Stomach (tissue), 8 donors: ENCODE measurements at regions not wholly inside any gene's neighbourhood (a gene's known extent, or its start where the extent isn't known, plus 50 kb on each side); places are given as distances from the start of the nearest gene placed in this dataset.

ENCODE experiments used
- DNase-seq, 2 donors: peaks; one replicate each; pipeline versions ENCODE4 v3.0.0 to v3.0.0-alpha.2; 2013 to 2019
- H3K27ac ChIP-seq, 5 donors: fragments of 200-600 bp in 4 of 5; sonication (generic) in 4 of 5; one replicate each; pipeline ENCODE4 v1.5.1; 2013 to 2019; ENCODE audit warnings: mild to moderate bottlenecking in 1 of 5, moderate library complexity in 1 of 5
- H3K27me3 ChIP-seq, 3 donors: fragments of 200-600 bp; sonication (generic); one replicate each; pipeline ENCODE4 v1.5.1; 2017 to 2019; ENCODE audit warnings: mixed run types in 1 of 3
- H3K36me3 ChIP-seq, 4 donors: fragments of 200-600 bp; sonication (generic); 1 replicate in 3 of 4; 2 replicates in 1 of 4; pipeline ENCODE4 v1.5.1; 2016 to 2019
- H3K4me1 ChIP-seq, 4 donors: fragments of 200-600 bp; sonication (generic); one replicate each; pipeline ENCODE4 v1.5.1; 2016 to 2019
- H3K4me3 ChIP-seq, 4 donors: fragments of 200-600 bp; sonication (generic) in 3 of 4; one replicate each; pipeline ENCODE4 v1.5.1; 2016 to 2019; ENCODE audit warnings: mild to moderate bottlenecking in 1 of 4
- H3K9me3 ChIP-seq, 4 donors: fragments of 200-600 bp; sonication (generic); one replicate each; pipeline ENCODE4 v1.5.1; 2016 to 2019
- EP300 ChIP-seq: sonication (generic); formaldehyde crosslinking; IDR thresholded peaks from one replicate; pipeline ENCODE4 v1.6.1; 2017; ENCODE audit warnings: antibody characterized with exemption
- POLR2A ChIP-seq, 4 donors: fragments of 450-650 bp; IDR thresholded peaks; one replicate each; pipeline ENCODE4 v1.6.1; 2016; ENCODE audit warnings: antibody characterized with exemption in 4 of 4, control low read depth in 2 of 4, mild to moderate bottlenecking in 1 of 4, moderate library complexity in 1 of 4
- POLR2AphosphoS5 ChIP-seq, 3 donors: sonication (generic); formaldehyde crosslinking; IDR thresholded peaks; one replicate each; pipeline ENCODE4 v1.6.1; 2016; ENCODE audit warnings: antibody characterized with exemption in 3 of 3
- WGBS, 5 donors: extraction: QIAGEN DNeasy Blood & Tissue Kit in 3 of 5; methylation state at CpG; one replicate each; pipeline versions ENCODE4 v1.1.5 to v1.1.7; 2013 to 2018; 5-methylcytosine and 5-hydroxymethylcytosine counted together
- intact Hi-C: fragments of 100-400 bp; cut with DNase I; formaldehyde crosslinking; loops from one replicate; pipeline ENCODE4 v1.15.1; 2023; ENCODE audit warnings: low total_unique reads
- TF ChIP-seq, protein P1 (sequence below), 7 experiments: fragments of 450-650 bp in 4 of 7; fragments of 200-600 bp in 3 of 7; sonication (generic) in 3 of 7; IDR thresholded peaks; one replicate each; pipeline ENCODE4 v1.5.1; 2016 to 2019; ENCODE audit warnings: antibody characterized with exemption in 7 of 7, control low read depth in 2 of 7, mild to moderate bottlenecking in 1 of 7
- donor health status: healthy with polysubstance abuse.
- donor health status: Bipolar disorder and iron deficiency.
- donor health status: healthy.

DNA sequence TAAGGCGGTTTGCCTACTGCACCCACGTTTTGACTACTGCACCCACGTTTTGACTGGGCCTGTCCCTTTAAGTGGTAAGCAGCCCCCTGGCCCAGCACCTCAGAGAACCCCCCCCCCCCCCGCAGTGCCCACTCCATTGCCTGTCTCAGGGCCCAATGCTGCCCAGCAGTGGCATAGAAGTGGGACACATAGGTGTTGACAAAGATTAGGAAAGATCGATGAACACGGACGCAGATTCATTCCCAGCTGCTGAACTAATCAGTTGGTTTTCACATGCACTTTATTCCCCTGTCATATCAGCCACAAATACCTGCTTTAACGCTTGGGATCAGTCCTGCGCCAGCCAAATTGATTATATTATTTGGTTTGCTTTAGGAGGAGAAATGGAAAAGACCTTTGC is 268.8 kb upstream of the SKOR2 start:
- Histone ChIP-seq H3K9me3 (no peaks in the 10 kb centered on the region), H3K27ac (no peak overlapping the region), H3K4me1 (no peaks in the 10 kb centered on the region), H3K27me3 (no peaks in the 10 kb centered on the region), H3K4me3 (no peak overlapping the region), H3K36me3 (no peaks in the 10 kb centered on the region)
- intact Hi-C loops: no loop called here
- TF ChIP-seq, protein P1, sequence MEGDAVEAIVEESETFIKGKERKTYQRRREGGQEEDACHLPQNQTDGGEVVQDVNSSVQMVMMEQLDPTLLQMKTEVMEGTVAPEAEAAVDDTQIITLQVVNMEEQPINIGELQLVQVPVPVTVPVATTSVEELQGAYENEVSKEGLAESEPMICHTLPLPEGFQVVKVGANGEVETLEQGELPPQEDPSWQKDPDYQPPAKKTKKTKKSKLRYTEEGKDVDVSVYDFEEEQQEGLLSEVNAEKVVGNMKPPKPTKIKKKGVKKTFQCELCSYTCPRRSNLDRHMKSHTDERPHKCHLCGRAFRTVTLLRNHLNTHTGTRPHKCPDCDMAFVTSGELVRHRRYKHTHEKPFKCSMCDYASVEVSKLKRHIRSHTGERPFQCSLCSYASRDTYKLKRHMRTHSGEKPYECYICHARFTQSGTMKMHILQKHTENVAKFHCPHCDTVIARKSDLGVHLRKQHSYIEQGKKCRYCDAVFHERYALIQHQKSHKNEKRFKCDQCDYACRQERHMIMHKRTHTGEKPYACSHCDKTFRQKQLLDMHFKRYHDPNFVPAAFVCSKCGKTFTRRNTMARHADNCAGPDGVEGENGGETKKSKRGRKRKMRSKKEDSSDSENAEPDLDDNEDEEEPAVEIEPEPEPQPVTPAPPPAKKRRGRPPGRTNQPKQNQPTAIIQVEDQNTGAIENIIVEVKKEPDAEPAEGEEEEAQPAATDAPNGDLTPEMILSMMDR (IDR thresholded peaks at IDR 0.05): no peak
- TF ChIP-seq POLR2A (IDR thresholded peaks at IDR 0.05) (no peak), POLR2AphosphoS5 (IDR thresholded peaks at IDR 0.05) (no peak)
- DNase-seq: no peak
- WGBS, 5 donors: 61 to 68% (median 65%) methylated on average over 9 of the region's 9 CpGs

DNA sequence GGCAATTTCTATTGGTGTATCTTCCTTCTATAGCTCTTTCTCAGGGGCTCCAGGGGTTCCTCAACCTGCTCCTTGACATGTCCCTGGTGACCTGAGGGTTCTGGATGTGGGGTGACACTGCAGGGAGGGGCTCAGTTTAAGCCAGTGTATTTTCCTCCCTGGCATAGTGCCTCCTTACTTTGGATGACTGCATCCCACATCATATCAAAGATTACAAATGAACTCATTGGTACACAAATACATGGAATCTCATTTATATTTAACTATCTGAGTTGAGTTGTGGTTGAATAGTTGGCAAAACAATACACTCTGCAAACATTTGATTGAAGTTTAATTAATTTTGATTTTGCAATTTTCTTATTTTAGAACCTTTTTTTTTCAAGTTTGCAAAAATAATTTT is 268.2 kb upstream of the SKOR2 start:
- Histone ChIP-seq H3K36me3 (no peaks in the 10 kb centered on the region), H3K4me3 (no peak overlapping the region), H3K27me3 (no peaks in the 10 kb centered on the region), H3K9me3 (no peaks in the 10 kb centered on the region), H3K4me1 (no peaks in the 10 kb centered on the region), H3K27ac (no peak overlapping the region)
- no peak for DNase-seq
- TF ChIP-seq POLR2A (IDR thresholded peaks at IDR 0.05) (no peak), POLR2AphosphoS5 (IDR thresholded peaks at IDR 0.05) (no peak), EP300 (no peak)
- TF ChIP-seq, protein P1 (IDR thresholded peaks at IDR 0.05): no peak
- intact Hi-C loops: no loop called here

DNA sequence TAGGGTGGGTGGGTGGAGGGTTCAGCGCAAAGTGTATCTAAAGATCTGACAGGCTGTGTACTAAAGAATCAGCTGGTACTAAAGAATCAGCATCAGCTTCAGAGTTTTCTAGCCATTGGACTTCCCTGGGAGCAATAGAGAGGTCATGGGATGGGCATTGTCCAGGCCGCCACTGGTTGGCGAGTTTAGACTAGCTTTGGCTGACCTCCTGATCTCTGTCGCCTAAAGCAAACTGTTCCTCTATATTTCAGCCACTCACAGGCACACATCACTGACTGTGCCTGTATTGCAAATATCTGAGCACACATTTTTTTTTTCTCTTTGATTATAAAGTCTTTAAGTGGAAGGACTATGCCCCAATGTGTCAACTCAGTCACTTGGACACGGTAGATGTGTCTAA is 267.8 kb upstream of the SKOR2 start:
- 53 to 70% (median 60%) methylated on average over 5 of the region's 5 CpGs for WGBS, 5 donors
- H3K4me1 ChIP-seq: no peaks in the 10 kb centered on the region
- H3K36me3 ChIP-seq: no peaks in the 10 kb centered on the region
- DNase-seq: no peak
- H3K4me3 ChIP-seq: no peak overlapping the region
- no peak overlapping the region for H3K27ac ChIP-seq
- no peaks in the 10 kb centered on the region for H3K27me3 ChIP-seq
- intact Hi-C loops: no loop called here
- H3K9me3 ChIP-seq: no peaks in the 10 kb centered on the region
- no peak for TF ChIP-seq POLR2AphosphoS5 (IDR thresholded peaks at IDR 0.05)
- TF ChIP-seq POLR2A (IDR thresholded peaks at IDR 0.05): no peak
- TF ChIP-seq EP300: no peak
- TF ChIP-seq, protein P1 (IDR thresholded peaks at IDR 0.05): no peak

DNA sequence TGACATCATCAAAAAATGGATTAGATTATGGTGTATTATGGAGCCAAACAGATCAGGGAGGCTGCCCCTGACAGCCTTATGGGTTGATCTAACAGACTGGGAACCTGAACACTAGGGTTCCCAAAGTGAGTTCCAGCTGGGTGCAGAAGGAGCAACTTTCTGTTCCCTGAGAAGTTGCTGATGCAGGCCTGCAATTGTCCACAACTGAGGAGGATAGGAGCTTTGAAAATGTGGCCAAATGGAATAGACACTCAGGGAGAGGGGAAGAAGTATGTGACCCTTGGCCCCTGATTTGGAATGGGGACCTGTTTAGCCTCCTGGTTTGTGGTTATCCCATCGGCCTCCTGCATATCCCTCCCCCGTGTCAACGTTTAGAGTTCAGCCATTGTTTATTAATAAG is 262.2 kb upstream of the SKOR2 start:
- no peak for DNase-seq
- no peaks in the 10 kb centered on the region for H3K36me3 ChIP-seq
- no peaks in the 10 kb centered on the region for H3K4me1 ChIP-seq
- WGBS, 5 donors: 61 to 82% (median 74%) methylated on average over 3 of the region's 3 CpGs
- no peaks in the 10 kb centered on the region for H3K27me3 ChIP-seq
- no peak overlapping the region for H3K4me3 ChIP-seq
- no peak overlapping the region for H3K27ac ChIP-seq
- intact Hi-C loops: no loop called here
- TF ChIP-seq POLR2AphosphoS5 (IDR thresholded peaks at IDR 0.05): no peak
- no peak for TF ChIP-seq POLR2A (IDR thresholded peaks at IDR 0.05)
- TF ChIP-seq EP300: no peak
- TF ChIP-seq, protein P1 (IDR thresholded peaks at IDR 0.05): no peak
- no peaks in the 10 kb centered on the region for H3K9me3 ChIP-seq
